HG02610 (cell line): ENCODE measurements at regions not wholly inside any gene's neighbourhood (a gene's known extent, or its start where the extent isn't known, plus 50 kb on each side); places are given as distances from the start of the nearest gene placed in this dataset.
"Not testable (repeated sequence)": the region's sequence is repeated elsewhere in the genome, so short reads cannot be mapped to it uniquely, and the experiment has no call there.

Experiments
- ATAC-seq: cut with Tn5 transposase; IDR thresholded peaks from one replicate; pipeline ENCODE4 v1.9.1; 2021; ENCODE audit warnings: mild to moderate bottlenecking, moderate library complexity; ENCODE audit not compliant: unreplicated experiment

DNA sequence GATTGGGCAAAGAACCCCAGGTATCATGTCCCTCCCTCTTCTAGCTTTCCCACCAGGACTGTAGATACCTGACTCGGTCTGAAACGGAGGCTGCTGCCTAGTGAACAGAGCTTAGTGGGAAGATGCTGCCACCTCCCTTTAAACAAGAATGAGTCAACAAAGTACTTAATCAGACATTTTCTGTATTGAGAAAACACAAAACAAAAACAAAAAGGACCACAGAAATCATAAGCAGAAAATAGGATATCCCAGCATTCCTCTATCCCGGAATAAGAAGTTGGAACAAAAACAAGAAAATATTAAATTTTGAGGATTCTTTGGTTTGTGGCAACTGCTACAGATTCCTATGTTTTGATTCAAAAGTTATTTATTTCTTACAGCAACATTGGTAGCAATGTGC, 51.7 kb upstream of the COL8A1 start:
- ATAC-seq = no peak

DNA sequence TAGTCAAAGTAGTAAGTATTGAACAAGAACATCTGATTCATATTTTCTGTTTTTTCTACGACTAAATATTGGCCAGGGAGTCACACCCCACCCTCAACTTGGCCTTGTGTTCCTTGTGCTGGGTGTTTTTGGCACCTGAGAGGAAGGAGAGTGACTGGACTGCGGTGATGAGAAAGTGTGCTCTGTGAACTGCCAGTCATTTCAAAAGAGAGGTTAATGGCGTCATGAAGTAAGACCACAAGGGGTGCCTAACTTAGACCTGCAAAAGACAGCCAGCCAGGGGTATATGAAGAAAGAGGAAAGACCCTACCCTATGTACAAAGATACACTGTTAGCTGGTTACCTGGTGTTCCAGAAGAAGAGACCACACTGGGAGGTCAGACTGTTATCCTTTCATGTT, 58.4 kb upstream of the COL8A1 start:
- ATAC-seq = no peak

DNA sequence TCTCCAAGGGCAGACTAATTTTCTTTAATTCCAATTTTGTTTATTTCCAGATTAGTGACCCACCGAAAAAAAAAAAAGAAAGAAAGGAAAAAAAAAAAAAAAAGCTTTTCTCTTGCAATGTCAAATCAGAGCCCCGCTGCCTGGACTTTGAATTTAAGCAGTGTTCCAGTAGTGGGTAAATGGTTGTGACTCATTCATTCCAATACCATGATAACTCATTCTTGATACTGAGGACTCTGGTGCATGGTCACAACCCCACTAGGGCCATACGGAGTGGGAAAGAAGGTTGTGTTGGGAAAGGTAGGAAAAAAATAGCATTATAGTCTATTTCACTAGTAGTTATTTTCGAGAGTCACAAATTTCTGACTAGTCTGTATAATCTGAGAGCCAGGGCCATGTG, 59.1 kb upstream of the COL8A1 start:
- no peak for ATAC-seq

DNA sequence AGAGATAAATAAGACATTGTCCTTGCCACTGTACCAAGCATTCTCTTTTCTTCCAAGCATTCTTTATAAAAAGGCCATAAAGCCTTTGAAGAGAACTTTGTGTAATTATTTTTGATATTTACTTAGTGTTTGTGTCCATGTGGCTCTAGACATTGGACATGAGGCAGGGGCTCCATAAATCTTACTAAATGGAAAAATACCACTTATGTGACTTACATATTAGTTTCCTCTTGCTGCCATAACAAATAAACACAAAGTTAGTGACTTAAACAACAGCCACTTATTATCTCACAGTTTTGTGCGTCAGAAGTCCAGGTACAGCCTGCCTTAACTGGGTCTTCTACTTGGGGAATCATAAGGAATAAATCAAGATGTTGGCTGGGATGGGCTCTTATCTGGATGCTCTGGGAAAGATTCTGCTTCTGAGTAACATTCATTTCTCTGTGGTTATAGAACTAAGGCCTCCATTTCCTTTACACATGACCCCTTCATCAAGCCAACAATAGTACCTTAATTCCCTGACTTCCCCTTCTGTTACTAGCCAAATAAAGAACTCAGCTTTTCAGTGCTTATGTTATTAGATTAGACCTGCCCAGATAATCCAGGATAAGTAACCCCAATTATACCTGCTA, 59.9 kb upstream of the COL8A1 start:
- no peak for ATAC-seq

DNA sequence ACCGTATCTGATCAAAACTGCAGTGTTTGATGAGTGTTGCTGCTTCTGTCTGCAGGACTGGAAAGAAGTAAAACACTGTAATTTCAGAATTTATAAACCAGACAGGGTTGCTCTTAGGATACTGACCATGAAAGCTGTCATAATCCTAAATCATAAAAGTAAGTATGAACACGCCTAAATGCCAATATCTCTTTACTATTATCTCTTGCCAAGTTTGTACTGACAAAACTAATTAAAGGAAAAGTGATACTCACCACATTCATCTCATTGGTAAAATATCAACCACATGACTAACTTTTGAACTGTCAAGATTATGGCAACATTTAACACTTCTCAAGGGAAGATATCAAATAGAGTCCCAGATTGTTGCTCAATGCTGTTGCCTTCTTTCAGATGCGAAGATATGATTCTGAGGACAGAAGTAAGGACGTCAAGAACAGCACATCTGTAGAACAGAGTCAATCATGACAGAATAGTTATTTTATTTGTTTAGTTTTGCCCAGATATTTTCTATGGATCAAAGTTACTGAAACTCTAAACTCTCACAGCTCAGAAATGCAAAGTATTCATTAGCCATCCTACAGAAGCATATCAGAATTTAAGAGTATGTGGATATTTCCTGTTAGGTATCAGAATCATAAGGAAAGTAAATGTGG, 61.4 kb upstream of the COL8A1 start:
- no peak for ATAC-seq

DNA sequence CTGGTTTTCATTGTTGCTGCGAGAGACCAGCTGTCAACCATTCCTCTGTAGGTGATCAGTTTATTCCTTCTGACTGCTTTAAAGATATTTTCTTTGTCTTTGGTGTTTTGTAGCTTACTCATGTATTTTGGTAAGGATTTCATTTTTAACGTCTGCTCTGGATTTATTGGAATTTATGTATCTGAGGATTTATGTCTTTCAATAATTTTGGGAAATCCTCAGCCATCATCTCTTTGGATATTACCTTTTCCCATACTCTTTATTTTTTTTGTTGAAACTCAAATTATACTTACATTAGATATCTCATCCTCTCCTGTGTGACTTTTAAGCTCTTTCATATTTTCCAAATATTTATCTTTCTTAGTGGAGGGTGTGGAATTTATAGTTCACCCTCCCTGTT, 62.7 kb upstream of the COL8A1 start:
- no peak for ATAC-seq

DNA sequence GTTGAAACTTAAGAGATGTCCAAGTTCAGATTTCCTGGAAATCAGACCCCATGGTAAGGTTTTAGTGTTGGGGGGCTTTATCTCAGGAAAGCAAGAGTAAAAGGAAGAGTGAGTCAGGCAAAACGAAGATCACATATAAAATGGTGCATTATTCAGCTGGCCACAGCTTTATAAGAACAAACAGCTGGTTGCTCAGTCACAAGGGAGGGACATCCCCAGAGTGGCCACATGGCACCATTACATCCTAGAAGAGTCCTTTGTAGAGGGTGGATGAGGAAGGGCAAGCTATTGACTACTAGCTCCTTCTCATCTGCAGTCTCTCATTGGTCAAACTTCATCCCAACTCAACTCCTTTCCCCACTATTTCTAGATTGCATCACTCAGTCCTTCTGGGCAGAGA, 68.3 kb upstream of the COL8A1 start:
- no peak for ATAC-seq

DNA sequence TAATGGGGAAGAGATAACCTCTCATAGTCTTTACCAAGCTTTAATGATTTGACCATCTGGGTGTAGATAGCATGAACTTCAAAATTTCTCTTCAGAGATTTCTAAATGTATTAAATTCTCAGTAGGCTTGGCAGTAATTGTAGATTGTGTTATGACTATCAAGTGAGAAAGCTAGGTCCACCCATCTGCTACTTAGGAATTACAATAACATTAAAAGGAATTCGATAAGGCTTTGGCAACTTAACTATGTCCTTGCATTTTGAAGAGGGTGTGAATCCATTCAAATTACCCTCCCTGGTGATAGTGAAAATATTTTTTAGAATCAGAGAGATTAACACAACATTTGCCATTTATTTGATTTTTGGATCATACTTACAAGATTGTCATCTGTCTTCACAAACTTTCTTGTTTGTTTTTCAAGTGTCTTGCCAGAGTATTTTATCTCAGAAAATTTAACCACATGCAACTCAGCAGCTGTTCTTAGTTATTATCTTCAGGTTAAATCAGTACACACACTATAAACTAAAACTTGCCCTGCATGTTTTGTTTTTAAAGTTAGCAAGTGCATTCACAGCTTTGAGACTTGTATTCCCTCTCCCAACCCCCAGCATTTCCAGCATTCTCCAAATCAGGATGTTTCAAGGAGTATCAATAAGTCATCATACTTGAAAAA, 69.6 kb upstream of the COL8A1 start:
- no peak for ATAC-seq

DNA sequence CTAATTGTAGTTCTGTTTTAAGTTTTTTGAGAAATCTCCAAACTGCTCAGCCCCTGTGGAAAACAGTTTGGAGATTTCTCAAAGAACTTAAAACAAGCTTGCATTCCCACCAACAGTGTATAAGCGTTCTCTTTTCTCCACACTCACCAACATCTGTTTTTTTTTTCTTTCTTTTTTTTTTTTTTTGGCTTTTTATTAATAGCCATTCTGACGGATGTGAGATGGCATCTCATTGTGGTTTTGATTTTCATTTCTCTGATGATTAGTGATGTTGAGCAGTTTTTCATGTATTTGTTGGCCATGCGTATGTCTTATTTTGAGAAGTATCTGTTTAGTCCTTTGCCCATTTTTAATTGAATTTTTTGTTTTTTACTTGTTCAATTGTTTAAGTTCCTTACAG, 73.1 kb upstream of the COL8A1 start:
- no peak for ATAC-seq

DNA sequence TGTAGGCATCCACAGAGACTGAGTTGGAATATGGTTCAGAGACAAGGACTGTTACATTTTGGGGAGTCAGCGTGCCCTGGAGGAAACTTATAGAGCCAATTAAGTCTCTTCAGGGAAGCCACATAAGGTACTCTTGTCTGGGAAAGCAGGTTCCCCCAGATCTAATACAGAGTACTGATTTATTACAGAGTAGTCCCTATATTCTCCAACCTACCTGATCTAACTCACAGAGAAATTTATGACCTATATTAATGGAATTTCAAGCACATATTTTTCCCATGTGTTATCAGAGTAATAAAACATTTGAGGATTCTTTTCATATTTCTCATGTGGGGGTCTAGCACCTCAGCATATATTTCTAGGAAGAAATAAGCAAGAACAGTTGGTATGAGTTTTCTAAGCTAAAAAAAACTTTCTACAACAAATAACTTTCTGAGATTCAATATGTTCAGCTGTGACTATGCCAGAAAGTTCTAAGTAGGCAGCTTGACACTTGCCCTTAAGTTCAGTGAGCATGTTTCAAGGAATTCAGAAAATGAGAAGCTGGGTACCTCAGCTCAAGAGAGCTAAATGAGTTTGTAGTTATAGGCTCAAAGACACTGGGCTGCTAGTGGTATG, 75.3 kb upstream of the COL8A1 start:
- ATAC-seq = no peak

DNA sequence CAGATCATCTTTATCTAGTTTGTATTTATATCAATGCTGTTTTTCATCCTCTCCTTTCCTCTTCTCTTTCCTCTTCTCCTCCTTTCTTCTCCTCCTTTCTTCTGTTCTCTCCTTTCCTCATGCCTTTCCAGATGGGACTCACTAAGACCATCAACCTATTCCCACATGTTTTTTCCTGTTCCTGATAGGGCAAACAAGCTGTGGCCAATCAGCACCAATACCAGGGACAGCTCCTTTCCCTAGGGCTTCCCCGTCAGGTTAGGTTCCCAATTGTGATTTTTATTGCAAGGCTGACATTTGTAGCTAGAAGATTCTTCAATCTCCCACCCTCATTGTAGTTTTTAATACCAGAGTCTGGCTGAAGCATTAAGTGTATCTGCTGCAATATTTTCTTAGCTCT, 76.3 kb upstream of the COL8A1 start:
- ATAC-seq = no peak

DNA sequence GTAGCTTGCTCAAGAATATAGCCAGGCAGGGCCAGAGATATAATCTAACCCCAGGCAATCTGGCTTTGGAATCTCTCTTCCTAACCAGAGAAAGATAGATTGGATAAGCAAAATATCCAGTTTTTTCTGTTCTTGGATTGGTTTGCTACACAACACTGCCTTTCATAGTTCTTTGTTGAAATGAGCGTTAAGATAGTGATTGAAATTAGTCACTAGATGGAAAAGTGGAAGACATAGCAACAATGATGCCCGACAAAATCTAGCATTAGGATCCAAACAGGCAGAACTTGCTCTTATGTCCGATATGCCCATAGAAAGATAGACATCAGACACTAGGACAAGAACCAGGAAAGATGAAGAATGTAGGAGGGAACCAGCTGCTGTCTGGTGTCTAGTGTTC, 77.3 kb upstream of the COL8A1 start:
- no peak for ATAC-seq

DNA sequence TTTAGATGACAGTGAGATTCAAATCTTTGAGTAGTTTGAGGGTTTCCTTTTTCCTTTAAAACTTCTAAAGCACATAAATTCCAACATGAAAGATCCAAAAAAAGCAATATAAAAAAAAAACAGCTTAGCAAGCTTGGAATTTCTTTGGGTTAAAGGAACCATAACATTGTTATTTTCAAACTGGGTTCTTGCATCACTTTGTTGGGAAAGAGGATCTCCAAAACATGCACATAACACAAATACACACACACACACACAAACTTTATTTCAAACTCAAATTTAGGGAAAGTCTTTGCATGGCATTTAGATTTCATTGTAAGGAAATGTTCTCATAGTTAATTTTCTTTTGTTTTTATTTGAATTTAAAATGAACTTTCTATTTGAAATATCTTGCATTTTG, 79.2 kb upstream of the COL8A1 start:
- no peak for ATAC-seq

DNA sequence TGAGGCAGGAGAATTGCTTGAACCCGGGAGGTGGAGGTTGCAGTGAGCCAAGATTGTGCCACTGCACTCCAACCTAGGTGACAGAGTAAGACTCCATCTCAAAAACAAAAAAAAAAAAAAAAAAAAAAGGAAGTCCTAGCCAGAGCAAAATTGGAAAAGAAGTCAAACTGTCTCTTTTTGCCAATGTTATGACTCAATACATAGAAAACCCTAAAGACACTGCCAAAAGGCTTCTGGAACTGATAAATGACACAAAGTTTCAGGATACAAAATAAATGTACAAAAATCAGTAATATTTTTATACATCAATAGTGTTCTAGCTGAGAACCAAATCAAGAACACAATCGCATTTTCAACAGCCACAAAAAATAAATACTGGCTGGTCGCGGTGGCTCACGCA, 82.5 kb upstream of the COL8A1 start:
- ATAC-seq = not testable (repeated sequence)

DNA sequence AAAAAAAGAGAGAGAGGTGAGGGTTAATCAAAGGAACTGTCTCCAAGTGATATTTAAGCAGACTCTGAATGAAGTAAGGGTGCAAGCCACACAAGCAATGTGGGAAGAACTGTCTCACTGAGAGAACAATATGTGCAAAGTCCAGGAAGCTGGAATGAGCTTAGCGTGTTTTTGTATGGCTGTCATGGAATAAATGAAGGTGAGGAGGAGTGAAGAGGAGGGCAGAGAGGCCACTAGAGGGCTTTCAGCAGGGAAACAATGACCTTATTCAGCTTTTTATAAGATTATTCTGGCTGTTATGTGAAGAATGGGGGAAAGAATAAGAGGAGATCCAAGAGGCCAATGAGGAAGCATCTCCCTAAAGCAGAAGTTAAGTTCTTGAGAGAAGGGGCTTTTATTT, 86.9 kb upstream of the COL8A1 start:
- no peak for ATAC-seq

DNA sequence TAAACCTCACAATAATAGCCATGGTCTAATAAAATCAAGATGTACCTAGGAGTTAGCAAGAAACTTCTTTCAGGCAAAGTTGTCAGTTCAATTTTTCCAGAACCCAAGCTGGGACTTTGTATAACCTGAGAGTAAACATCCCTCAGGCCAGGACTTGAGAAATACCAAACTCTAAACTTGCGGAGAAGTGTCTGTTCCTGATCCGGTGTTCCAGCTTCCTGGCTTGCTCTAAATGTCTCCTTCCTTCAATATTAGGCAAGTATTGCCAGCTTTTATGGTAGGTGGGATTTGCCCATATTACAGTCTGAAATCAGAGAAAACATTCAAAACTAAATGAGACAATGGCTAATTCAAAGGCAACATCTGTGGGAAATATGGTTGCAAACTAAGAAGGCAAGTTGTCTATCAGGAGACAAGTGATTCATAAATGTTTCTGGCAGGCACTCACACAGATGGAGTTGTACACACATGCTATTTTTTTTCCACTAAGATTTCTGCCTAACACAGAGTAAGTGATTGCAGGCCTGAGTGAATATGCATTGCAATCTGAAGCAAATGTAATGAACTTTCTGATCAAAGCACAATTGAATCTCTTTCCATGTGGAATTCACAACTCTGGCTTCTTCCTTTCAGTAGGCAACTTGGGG, 88.3 kb upstream of the COL8A1 start:
- no peak for ATAC-seq

DNA sequence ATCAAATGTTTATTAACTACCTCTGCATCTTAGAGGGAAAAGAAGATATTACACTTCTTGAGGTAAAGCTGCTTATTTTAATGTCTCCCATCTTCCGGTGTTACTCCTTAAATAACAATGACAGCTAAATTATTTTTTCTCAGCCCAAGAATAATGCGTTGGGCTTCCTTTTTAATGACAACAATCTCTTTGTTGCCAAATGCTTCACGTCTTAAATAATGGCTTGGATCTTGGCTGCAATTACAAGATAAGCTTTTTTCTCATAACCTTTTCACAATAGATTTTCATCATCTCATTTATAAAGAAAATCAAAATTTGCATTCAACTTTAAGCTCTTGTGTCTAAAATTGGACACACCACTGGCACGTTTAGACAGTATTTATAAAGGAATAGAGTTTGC, 89.2 kb upstream of the COL8A1 start:
- ATAC-seq = no peak

DNA sequence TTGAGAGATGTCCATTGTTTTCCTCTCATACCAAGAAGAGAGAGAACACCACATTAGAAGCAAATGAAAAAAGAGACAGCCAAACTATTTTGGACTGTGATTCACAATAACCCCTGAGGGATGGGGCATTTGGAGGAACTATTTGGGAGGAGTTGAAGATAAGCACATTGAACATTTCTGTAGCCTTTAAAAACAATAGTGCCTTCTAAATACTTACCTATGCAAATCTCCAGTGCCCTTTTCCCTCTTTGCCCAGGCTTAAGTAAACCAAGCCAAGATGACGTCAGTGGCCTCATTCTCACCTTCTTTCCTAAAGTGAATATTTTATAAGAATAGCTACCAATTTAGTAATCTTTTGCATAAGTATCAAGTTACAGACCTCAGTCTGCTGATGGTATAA, 89.7 kb upstream of the COL8A1 start:
- ATAC-seq = no peak

DNA sequence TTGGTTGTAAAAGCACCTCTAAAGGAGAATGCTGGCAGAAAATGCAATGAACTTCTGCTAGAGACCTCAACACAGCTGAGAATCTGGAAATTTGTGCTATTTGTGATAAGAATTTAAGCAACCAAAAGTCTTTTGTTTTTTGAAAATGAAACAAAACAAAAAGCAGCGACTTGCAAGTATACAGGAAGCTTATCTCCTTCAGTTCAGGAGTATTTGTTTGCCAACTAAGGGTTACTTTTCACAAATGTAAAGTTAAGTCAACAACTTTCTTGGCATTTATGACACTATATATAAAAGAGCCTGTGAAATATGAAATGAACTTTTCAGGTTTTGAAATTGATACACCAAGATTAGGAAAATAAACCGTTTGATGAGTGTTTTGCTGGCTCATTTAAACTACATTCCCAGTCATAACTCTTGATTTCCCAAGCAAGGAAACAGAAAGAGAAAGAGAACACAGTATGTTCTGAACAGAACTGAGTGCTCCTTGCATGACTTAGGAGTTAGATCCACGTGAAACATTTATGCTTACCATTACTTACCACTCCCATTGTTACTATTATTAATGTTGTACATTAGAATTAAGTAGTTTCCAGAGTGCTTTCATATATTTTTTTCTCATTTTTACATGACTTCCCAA, 92.3 kb upstream of the COL8A1 start:
- ATAC-seq = no peak

DNA sequence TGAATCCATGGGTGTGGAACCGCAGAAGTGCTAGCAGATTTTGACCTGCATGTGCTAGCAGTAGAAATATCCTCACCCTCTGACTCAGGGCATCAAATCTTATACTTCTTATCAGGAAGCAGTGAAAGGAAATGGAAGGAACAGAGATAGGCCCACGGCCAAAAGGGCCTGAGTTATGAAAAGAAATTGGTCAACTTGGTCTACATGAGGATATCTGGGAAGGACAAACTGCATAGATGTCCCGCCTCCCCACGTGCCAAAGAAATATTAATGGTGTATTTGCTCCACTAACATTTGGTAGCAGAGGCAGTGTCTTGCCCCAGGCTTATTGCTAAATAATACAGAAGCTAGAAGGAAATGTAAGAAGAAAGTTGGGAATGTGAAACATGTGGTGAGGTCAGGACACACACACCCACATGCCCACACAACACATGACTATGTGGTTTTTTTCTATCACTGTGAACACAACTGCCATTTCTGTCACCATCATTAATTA, 93.6 kb upstream of the COL8A1 start:
- no peak for ATAC-seq

DNA sequence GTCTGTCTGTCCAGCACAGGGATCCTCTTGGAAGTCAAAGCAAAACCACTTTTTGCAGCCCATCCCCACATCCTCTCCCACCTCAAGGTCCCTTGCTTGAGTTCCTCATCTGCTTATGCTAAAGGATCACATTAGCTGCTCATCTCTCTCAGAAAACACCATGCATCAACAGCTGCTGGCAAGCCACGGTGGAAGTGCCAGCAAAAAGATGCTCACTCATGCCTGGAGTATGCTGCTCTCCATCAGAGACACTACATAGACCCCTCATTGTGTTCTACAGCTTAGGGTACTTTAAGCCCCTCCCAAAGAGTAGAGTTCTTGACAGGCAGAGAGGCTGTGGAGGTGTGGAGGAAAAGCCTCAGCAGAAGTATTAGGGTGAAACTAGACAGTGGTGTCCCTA, 94.6 kb upstream of the COL8A1 start:
- no peak for ATAC-seq
